ENCODE measurements at regions not wholly inside any gene's neighbourhood (a gene's known extent, or its start where the extent isn't known, plus 50 kb on each side); places are given as distances from the start of the nearest gene placed in this dataset.

DNA sequence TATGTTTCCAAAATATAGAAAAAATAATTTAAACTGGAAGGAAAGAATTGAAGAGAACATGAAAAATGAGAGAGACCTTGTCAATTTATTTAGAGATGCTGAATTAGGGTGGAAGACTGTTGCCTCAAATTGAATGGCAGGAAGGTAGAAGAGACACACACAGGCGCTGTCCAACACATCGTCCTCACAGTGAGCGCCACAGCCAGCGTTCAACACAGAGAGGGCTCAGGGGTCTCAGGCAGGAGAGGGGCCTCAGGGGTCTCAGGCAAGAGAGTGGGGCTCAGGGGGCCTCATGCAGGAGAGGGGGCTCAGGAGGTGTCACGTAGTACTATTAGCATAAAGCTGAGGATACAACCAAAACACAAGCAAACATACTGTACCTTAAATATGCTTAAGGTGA lies 65.7 kb downstream of the TMEM18 start:
- H3K27me3 ChIP-seq (ENCODE audit: insufficient read depth, low read length): no peaks in the 10 kb centered on the region
- H3K36me3 ChIP-seq (ENCODE audit: insufficient read depth, low read length): no peaks in the 10 kb centered on the region
- H2AFZ ChIP-seq (ENCODE audit: low read depth, low read length): no peak overlapping the region
- no peaks in the 10 kb centered on the region for H3K9me3 ChIP-seq (ENCODE audit: low read length)
- H3K4me1 ChIP-seq (ENCODE audit: insufficient read depth, low read length): peaks cover 9% of the 10 kb centered on the region
- H3K4me3 ChIP-seq (ENCODE audit: low read length): no peak overlapping the region

DNA sequence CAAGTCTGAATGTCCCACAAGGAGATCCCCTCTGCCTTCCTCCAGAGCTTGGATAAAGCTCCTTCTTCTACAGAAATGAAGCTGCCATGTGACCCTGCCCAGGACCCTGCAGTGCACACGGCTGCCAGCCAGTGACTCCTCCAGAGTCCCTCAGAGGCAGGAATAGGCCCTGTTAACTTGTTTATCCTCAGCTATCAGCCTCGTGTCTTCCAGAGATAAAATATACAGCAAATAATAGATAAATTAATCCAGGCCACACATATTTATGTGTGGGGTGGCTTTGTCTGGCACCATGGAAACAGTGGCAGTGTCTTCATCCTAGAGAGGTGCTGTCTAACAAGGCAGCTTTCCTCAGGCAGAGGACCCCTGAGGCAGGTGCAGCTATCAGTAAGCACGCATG lies 66.7 kb downstream of the TMEM18 start:
- Histone ChIP-seq H3K4me1 (ENCODE audit: insufficient read depth, low read length) (peaks cover 9% of the 10 kb centered on the region), H3K27me3 (ENCODE audit: insufficient read depth, low read length) (no peaks in the 10 kb centered on the region), H3K36me3 (ENCODE audit: insufficient read depth, low read length) (no peaks in the 10 kb centered on the region), H3K4me3 (ENCODE audit: low read length) (no peak overlapping the region), H2AFZ (ENCODE audit: low read depth, low read length) (no peak overlapping the region), H3K9me3 (ENCODE audit: low read length) (no peaks in the 10 kb centered on the region)

DNA sequence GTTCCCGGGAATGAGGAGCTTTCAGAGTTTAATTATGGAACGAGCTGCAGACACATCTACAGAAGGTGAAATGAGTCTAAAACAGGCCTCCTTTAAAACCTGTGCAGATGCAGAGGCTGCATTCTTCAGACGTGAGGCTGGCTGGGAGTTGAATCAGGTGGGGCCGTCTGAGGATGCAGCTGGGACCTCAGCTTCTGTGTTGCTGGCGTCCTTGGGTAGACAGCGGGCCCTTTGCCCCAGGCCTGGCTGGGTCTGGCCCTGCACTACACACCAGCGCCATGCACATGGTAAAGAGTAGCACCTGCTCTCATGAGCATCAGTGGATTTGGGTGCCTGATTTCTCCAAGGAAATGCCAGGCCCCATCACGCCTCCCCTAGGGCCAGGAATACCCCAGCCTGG lies 67.3 kb downstream of the TMEM18 start:
- Histone ChIP-seq H2AFZ (ENCODE audit: low read depth, low read length) (no peak overlapping the region), H3K4me3 (ENCODE audit: low read length) (no peak overlapping the region)

DNA sequence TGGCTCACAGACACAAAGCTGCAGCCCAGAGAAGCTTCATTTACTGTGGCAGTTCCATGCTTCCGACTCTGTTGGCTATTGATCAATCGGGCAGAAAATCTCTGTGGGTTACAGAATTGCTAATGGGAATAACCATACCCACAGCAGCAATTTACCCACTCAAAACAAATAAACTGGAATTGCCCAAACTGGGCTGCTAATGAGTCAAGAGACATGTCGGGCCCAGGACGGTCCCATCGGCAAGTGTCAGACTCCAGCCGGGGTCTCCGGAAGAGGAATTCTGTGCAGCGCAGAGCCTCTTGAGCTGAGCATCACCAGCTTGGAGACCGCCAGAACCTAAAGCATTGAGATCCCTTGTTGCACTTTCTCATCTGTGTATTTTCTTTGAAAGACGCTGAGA lies 67.8 kb downstream of the TMEM18 start:
- Histone ChIP-seq H3K27me3 (ENCODE audit: insufficient read depth, low read length) (no peaks in the 10 kb centered on the region), H3K9me3 (ENCODE audit: low read length) (no peaks in the 10 kb centered on the region)

More for the DNA sequence above, 67.3 kb downstream of the TMEM18 start:
- no peaks in the 10 kb centered on the region for H3K9me3 ChIP-seq (ENCODE audit: low read length)
- H3K36me3 ChIP-seq (ENCODE audit: insufficient read depth, low read length): no peaks in the 10 kb centered on the region
- H3K4me1 ChIP-seq (ENCODE audit: insufficient read depth, low read length): peaks cover 9% of the 10 kb centered on the region
- no peaks in the 10 kb centered on the region for H3K27me3 ChIP-seq (ENCODE audit: insufficient read depth, low read length)

DNA sequence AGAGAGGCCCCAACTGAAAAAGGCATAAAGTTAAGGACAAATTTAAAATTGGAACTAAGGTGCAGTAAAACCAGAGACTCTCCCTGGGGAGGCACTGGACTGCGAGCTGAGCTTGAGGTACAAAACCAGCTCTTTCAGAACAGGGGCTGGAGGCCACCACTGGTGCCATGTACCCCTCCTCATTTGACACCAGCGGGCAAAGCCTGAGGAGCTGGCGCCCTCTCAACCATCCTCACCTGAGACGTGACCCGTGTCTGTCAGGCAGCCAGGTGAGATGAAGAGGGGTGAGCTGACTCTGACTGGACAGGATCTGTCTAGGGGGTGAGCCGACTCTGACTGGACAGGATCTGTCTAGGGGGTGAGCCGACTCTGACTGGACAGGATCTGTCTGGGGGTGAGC lies 68.5 kb downstream of the TMEM18 start:
- H3K4me3 ChIP-seq (ENCODE audit: low read length): no peak overlapping the region
- H3K27me3 ChIP-seq (ENCODE audit: insufficient read depth, low read length): no peaks in the 10 kb centered on the region
- H2AFZ ChIP-seq (ENCODE audit: low read depth, low read length): no peak overlapping the region
- no peaks in the 10 kb centered on the region for H3K36me3 ChIP-seq (ENCODE audit: insufficient read depth, low read length)
- no peaks in the 10 kb centered on the region for H3K9me3 ChIP-seq (ENCODE audit: low read length)
- H3K4me1 ChIP-seq (ENCODE audit: insufficient read depth, low read length): peaks cover 9% of the 10 kb centered on the region

More for the DNA sequence above, 67.8 kb downstream of the TMEM18 start:
- H3K4me3 ChIP-seq (ENCODE audit: low read length): no peak overlapping the region
- no peak overlapping the region for H2AFZ ChIP-seq (ENCODE audit: low read depth, low read length)
- H3K36me3 ChIP-seq (ENCODE audit: insufficient read depth, low read length): no peaks in the 10 kb centered on the region
- H3K4me1 ChIP-seq (ENCODE audit: insufficient read depth, low read length): peaks cover 9% of the 10 kb centered on the region

DNA sequence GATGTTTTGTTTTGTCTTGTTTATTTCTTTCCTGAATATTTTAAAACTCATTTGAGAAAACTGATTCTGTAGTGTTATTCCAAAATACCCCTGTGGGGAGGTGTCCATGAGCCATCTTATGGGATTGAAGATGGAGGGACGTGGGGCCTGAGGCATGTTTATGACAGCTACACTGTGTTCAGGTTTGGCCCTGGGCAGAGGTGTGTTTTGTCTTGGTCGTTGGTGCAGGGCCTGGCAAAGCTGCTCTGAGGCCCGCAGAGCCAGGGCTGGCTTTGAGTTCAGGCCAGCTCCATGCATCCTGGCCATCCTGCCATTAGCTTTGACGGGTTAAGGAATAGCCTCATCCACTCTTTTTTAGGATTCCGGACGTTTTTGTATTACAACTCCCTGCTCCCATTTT lies 68.9 kb downstream of the TMEM18 start:
- Histone ChIP-seq H3K4me3 (ENCODE audit: low read length) (no peak overlapping the region), H2AFZ (ENCODE audit: low read depth, low read length) (no peak overlapping the region), H3K9me3 (ENCODE audit: low read length) (no peaks in the 10 kb centered on the region), H3K36me3 (ENCODE audit: insufficient read depth, low read length) (no peaks in the 10 kb centered on the region), H3K27me3 (ENCODE audit: insufficient read depth, low read length) (no peaks in the 10 kb centered on the region), H3K4me1 (ENCODE audit: insufficient read depth, low read length) (peaks cover 9% of the 10 kb centered on the region)

DNA sequence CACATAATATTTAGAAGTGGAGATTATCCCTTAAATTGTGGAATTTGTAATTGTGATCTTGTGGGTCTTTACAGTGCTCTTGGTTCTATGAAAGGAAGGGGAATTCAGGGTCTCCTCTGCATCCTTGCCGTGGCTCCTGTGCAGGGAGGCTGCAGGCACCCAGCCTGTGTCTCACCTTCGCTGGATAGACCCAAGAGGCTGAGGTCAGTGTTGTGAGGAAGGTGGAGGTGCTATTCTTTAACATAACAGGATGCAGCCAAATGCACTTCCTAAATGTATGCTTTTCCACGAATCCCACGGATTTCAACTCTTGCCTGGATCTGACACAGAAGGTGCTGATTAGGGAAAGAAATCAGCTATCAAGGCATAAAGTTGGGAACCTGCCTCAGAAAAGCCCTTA lies 69.5 kb downstream of the TMEM18 start:
- H3K9me3 ChIP-seq (ENCODE audit: low read length): no peaks in the 10 kb centered on the region

DNA sequence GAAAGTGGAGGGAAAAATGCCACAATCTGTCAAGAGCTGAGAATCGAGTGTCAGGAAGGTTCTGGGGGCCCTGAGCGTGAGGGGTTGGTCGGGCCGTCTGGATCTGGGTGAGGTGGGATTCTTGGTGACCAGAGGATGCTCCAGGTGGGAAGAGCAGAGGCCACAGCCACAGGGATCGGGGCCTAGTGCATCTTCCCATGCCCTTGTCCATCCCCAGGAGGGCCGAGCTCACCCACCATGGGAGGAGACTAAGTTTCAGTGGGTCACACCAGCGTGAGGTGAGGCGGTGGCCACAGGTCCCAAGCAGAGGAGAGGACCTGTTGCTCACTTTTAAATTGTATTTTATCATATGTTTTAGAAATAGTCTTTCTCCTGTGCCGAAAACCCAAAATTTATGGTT lies 70.0 kb downstream of the TMEM18 start:
- Histone ChIP-seq H3K36me3 (ENCODE audit: insufficient read depth, low read length) (no peaks in the 10 kb centered on the region), H2AFZ (ENCODE audit: low read depth, low read length) (no peak overlapping the region), H3K4me1 (ENCODE audit: insufficient read depth, low read length) (peaks cover 9% of the 10 kb centered on the region)

More for the DNA sequence above, 69.5 kb downstream of the TMEM18 start:
- no peaks in the 10 kb centered on the region for H3K27me3 ChIP-seq (ENCODE audit: insufficient read depth, low read length)
- no peak overlapping the region for H2AFZ ChIP-seq (ENCODE audit: low read depth, low read length)
- peaks cover 9% of the 10 kb centered on the region for H3K4me1 ChIP-seq (ENCODE audit: insufficient read depth, low read length)
- no peak overlapping the region for H3K4me3 ChIP-seq (ENCODE audit: low read length)
- no peaks in the 10 kb centered on the region for H3K36me3 ChIP-seq (ENCODE audit: insufficient read depth, low read length)

DNA sequence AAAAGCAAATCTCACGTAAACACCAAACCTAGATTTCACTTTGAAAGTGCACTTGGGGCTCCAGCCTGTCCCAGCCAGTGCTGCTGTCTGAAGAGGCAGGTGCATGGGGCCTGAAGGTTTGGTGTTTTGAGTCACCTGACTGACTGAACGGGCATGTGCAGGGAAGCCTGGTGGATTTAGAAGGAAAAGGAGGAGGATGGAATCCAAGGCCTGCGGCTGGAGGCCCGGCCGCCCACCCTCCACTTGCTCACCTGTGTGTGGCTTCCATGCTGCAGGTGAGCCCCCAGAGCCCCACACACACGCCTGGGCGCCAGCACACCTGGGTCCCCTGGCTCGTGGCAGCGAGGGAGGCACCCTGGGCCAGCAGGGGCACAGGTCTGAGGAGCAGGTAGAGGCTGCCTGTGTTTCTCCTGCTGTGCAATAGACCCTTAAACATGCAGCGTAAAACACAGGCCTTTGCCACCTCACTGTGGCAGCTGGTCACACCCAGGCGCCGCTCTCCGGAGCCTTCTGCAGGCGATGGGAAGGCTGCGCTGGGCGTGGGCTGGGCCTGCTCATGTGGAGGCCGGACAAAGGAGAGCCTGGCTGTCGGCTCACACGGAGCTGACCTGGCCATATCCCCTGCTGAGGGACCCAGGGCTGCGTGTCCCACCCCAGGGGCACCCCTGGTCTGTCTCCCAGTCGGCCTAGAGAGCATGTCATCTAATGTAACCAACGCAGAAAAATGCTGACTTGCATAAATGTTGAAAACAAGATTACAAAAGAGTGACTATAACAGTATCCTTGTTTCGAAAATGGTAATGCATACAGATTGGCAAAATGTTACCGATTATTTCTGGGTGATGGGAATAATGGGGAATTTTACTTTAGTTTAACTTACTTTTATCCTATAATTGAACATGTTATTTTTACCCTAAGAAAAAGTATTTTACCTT lies 71.3 kb downstream of the TMEM18 start:
- peaks cover 9% of the 10 kb centered on the region for H3K4me1 ChIP-seq (ENCODE audit: insufficient read depth, low read length)
- no peak overlapping the region for H3K4me3 ChIP-seq (ENCODE audit: low read length)
- no peaks in the 10 kb centered on the region for H3K27me3 ChIP-seq (ENCODE audit: insufficient read depth, low read length)
- no peaks in the 10 kb centered on the region for H3K36me3 ChIP-seq (ENCODE audit: insufficient read depth, low read length)
- H3K9me3 ChIP-seq (ENCODE audit: low read length): no peaks in the 10 kb centered on the region
- no peak overlapping the region for H2AFZ ChIP-seq (ENCODE audit: low read depth, low read length)

More for the DNA sequence above, 70.0 kb downstream of the TMEM18 start:
- H3K27me3 ChIP-seq (ENCODE audit: insufficient read depth, low read length): no peaks in the 10 kb centered on the region
- no peak overlapping the region for H3K4me3 ChIP-seq (ENCODE audit: low read length)
- no peaks in the 10 kb centered on the region for H3K9me3 ChIP-seq (ENCODE audit: low read length)

DNA sequence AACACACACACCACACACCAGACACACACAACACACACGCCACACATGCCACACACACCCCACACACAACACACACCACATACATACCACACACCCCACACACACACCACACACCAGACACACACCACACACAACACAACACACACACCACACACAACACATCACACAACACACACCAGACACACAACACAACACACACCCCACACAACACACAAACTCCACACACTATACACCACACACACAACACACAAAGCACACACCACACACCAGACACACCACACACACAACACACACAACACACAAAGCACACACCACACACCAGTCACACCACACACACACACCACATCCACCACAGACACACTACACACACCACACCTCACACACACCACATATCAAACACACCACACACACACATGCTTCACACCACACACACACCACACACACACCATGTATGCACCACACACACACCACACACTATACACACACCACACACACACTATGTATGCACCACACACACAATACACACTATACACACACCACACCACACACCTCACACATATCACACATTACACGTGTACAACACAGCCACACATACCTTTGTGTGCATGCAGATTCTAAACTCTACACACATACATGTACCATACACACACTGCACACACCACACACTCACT lies 72.2 kb downstream of the TMEM18 start:
- peaks cover 2% of the 10 kb centered on the region for H3K4me1 ChIP-seq (ENCODE audit: insufficient read depth, low read length)
- H3K9me3 ChIP-seq (ENCODE audit: low read length): no peaks in the 10 kb centered on the region
- H3K4me3 ChIP-seq (ENCODE audit: low read length): no peak overlapping the region
- no peak overlapping the region for H2AFZ ChIP-seq (ENCODE audit: low read depth, low read length)
- no peaks in the 10 kb centered on the region for H3K27me3 ChIP-seq (ENCODE audit: insufficient read depth, low read length)
- H3K36me3 ChIP-seq (ENCODE audit: insufficient read depth, low read length): no peaks in the 10 kb centered on the region

DNA sequence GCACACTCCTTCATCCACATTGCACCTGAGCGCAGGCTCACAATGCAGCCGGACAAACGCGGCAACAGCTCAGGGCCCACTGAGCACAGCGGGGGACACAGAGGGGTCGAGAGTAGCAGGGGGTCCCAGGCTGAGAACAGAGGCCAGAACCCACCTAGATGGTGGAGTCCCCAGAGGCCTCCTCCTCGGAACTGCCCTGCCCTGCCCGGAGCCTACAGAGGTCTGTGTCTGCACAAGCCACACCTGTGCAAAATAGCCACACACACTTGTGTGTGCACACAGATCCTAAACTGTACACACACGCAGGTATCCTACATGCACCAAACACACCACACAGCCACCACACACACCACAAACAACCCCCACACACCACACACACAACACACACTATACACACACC lies 72.8 kb downstream of the TMEM18 start:
- Histone ChIP-seq H2AFZ (ENCODE audit: low read depth, low read length) (no peak overlapping the region), H3K27me3 (ENCODE audit: insufficient read depth, low read length) (no peaks in the 10 kb centered on the region), H3K9me3 (ENCODE audit: low read length) (no peaks in the 10 kb centered on the region), H3K4me1 (ENCODE audit: insufficient read depth, low read length) (no peaks in the 10 kb centered on the region), H3K4me3 (ENCODE audit: low read length) (no peak overlapping the region), H3K36me3 (ENCODE audit: insufficient read depth, low read length) (no peaks in the 10 kb centered on the region)

DNA sequence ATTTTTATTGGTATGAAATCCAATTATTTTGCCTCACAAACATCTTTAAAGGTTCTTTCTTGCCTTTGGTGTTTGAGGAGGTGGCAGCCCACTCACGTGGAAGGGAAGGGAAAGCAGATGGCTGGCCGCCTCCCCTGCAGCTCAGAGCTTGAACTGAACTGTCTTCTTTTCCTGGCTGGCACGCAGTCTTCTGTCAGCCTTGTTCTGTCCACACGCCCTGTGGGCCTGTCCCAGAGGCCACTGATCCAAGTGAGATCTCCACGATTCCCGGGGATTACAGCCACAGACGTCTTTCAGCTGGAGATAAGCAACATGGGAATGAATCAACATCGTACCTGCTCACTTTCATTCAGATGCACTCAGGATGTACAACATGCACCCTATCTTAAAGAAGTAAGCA lies 73.3 kb downstream of the TMEM18 start:
- H3K4me3 ChIP-seq (ENCODE audit: low read length): no peak overlapping the region
- H2AFZ ChIP-seq (ENCODE audit: low read depth, low read length): no peak overlapping the region
- H3K4me1 ChIP-seq (ENCODE audit: insufficient read depth, low read length): no peaks in the 10 kb centered on the region
- H3K9me3 ChIP-seq (ENCODE audit: low read length): no peaks in the 10 kb centered on the region
- H3K27me3 ChIP-seq (ENCODE audit: insufficient read depth, low read length): no peaks in the 10 kb centered on the region
- H3K36me3 ChIP-seq (ENCODE audit: insufficient read depth, low read length): no peaks in the 10 kb centered on the region

DNA sequence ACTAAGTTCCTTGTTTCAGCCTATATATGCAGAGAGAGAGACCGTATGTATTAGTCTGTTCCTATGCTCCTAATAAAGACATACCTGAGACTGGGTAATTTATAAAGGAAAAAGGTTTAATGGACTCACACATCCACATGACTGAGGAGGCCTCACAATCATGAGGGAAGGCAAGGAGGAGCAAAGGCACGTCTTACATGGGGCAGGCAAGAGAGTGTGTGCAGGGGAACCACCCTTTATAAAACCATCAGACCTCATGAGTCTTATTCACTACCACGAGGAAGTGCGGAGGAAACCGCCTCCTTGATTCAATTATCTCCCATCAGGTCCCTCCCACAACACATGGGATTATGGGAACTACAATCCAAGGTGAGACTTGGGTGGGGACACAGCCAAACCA lies 73.8 kb downstream of the TMEM18 start:
- no peaks in the 10 kb centered on the region for H3K9me3 ChIP-seq (ENCODE audit: low read length)

More for the DNA sequence above, 73.8 kb downstream of the TMEM18 start:
- H2AFZ ChIP-seq (ENCODE audit: low read depth, low read length): no peak overlapping the region
- no peaks in the 10 kb centered on the region for H3K4me1 ChIP-seq (ENCODE audit: insufficient read depth, low read length)
- H3K4me3 ChIP-seq (ENCODE audit: low read length): no peak overlapping the region
- no peaks in the 10 kb centered on the region for H3K36me3 ChIP-seq (ENCODE audit: insufficient read depth, low read length)
- no peaks in the 10 kb centered on the region for H3K27me3 ChIP-seq (ENCODE audit: insufficient read depth, low read length)
